DND-41 (cell line): ENCODE measurements at regions not wholly inside any gene's neighbourhood (a gene's known extent, or its start where the extent isn't known, plus 50 kb on each side); places are given as distances from the start of the nearest gene placed in this dataset.
"Not testable (repeated sequence)": the region's sequence is repeated elsewhere in the genome, so short reads cannot be mapped to it uniquely, and the experiment has no call there.

Source experiments
- ATAC-seq: fragments of 200-7000 bp; cut with Tn5 transposase; 3 replicates; pipeline ENCODE4 v1.9.1; 2021; ENCODE audit warnings: low read depth; ENCODE audit not compliant: insufficient read depth
- DNase-seq: peaks from one replicate; pipeline ENCODE4 v3.0.0-alpha.2; 2020
- H2AFZ ChIP-seq: 2 replicates; pipeline ENCODE4 v1.6.0; 2012; ENCODE audit warnings: low read depth, low read length
- H3K27ac ChIP-seq: 2 replicates; pipeline ENCODE4 v1.5.1; 2012; ENCODE audit warnings: low read length, inconsistent platforms
- H3K27me3 ChIP-seq: fragments of 200-600 bp; sonication (generic); 2 replicates; pipeline ENCODE4 v1.6.0; 2012; ENCODE audit warnings: low read length, mild to moderate bottlenecking, inconsistent platforms; ENCODE audit not compliant: insufficient read depth, poor library complexity
- H3K36me3 ChIP-seq: 2 replicates; pipeline ENCODE4 v1.5.1; 2012; ENCODE audit warnings: low read length, inconsistent platforms; ENCODE audit not compliant: insufficient read depth
- H3K4me1 ChIP-seq: 2 replicates; pipeline ENCODE4 v1.5.1; 2012; ENCODE audit warnings: mild to moderate bottlenecking, low read length; ENCODE audit not compliant: insufficient read depth
- H3K4me2 ChIP-seq: 2 replicates; pipeline ENCODE4 v1.6.0; 2012; ENCODE audit warnings: mild to moderate bottlenecking, moderate library complexity, low read length, inconsistent platforms; ENCODE audit not compliant: insufficient read depth
- H3K4me3 ChIP-seq, 2 experiments: fragments of 200-600 bp in 1 of 2; shearing (Covaris generic) in 1 of 2; 2 replicates each; pipeline ENCODE4 v1.5.1; 2012 to 2016; ENCODE audit warnings: inconsistent platforms in 2 of 2, low read length in 2 of 2, mild to moderate bottlenecking in 2 of 2, low read depth in 1 of 2, moderate library complexity in 1 of 2
- H3K79me2 ChIP-seq: 2 replicates; pipeline ENCODE4 v1.6.0; 2012; ENCODE audit warnings: low read length, inconsistent platforms; ENCODE audit not compliant: insufficient read depth
- H3K9ac ChIP-seq: 2 replicates; pipeline ENCODE4 v1.6.0; 2012; ENCODE audit warnings: low read depth, mild to moderate bottlenecking, inconsistent platforms, low read length, moderate library complexity
- H3K9me3 ChIP-seq: 2 replicates; pipeline ENCODE4 v1.5.1; 2012; ENCODE audit warnings: low read length, moderate library complexity, mild to moderate bottlenecking, inconsistent platforms; ENCODE audit not compliant: insufficient read depth, severe bottlenecking
- H4K20me1 ChIP-seq: 2 replicates; pipeline ENCODE4 v1.6.0; 2012; ENCODE audit warnings: low read length; ENCODE audit not compliant: insufficient read depth
- EZH2 ChIP-seq: IDR thresholded peaks from 3 replicates; pipeline ENCODE4 v1.6.1; 2012; ENCODE audit warnings: borderline replicate concordance, low read depth, mild to moderate bottlenecking, moderate library complexity, low read length, inconsistent platforms; ENCODE audit not compliant: severe bottlenecking
- TF ChIP-seq, protein P1 (sequence below): IDR thresholded peaks from 2 replicates; pipeline ENCODE4 v1.5.1; 2012; ENCODE audit warnings: borderline replicate concordance, low read length, moderate library complexity, mild to moderate bottlenecking; ENCODE audit not compliant: poor library complexity, severe bottlenecking; ENCODE audit errors: extremely low read depth

DNA sequence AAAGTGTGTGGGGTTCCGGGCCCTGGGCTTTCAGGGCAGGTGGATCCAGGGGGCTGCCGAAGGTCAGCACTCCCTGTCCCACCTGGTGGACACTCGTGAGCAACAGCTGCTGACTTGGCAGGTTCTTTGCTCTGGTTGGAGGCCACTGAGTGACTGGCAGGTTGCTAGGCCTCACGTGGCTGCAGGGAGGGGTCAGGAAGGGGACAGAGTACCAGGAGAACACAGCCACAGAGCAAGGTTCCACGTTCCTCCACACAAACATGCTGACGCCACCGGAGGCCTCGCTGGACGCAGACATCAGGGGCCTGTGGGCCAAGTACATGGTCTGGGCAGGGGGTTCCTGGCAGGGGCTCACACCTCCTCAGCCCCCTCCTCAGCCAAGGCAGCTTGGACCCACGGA, 152.0 kb upstream of the CDK13 start:
- not testable (repeated sequence) for H3K4me1 ChIP-seq, H3K4me2 ChIP-seq, H3K9me3 ChIP-seq, ATAC-seq, H3K9ac ChIP-seq, H3K27ac ChIP-seq, H3K27me3 ChIP-seq, H4K20me1 ChIP-seq, H3K79me2 ChIP-seq, DNase-seq, H3K4me3 ChIP-seq, H2AFZ ChIP-seq, H3K36me3 ChIP-seq

DNA sequence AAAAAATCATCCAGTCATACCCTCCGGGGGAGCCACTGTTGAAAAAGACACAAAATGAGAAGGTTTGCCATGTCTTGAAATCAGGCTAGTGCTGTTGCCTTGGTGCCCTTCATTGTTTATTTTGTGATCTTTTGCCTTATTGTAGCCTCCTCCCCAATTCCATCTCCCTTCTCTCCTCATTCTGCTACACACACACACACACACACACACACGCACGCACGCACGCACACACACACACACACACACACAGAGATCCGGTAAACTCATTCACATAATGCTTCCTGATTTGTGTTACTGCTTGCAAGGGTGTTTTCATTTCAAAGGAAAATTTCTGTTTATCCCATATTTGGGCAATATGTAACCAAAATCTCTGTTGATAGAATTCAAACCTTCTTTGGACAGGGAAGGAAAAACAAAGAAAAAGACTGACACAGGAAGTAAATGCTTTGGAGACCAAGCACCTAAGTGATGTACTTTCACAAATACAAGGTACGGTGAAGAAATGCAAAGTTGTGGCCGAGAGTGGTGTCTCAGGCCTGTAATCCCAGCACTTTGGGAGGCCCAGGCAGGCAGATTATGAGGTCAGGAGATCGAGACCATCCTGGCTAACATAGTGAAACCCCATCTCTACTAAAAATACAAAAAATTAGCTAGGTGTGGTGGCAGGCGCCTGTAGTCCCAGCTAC, 141.1 kb upstream of the CDK13 start:
- Histone ChIP-seq H3K4me1 (no peaks in the 10 kb centered on the region), H3K27ac (no peak overlapping the region), H3K9ac (no peak overlapping the region), H4K20me1 (no peaks in the 10 kb centered on the region), H3K9me3 (no peaks in the 10 kb centered on the region), H3K79me2 (no peaks in the 10 kb centered on the region), H3K36me3 (no peaks in the 10 kb centered on the region), H2AFZ (no peak overlapping the region), H3K4me3 (no peak overlapping the region), H3K27me3 (no peaks in the 10 kb centered on the region), H3K4me2 (no peak overlapping the region)
- DNase-seq = no peak
- ATAC-seq = no peak
- TF ChIP-seq EZH2 = no peak
- TF ChIP-seq, protein P1, sequence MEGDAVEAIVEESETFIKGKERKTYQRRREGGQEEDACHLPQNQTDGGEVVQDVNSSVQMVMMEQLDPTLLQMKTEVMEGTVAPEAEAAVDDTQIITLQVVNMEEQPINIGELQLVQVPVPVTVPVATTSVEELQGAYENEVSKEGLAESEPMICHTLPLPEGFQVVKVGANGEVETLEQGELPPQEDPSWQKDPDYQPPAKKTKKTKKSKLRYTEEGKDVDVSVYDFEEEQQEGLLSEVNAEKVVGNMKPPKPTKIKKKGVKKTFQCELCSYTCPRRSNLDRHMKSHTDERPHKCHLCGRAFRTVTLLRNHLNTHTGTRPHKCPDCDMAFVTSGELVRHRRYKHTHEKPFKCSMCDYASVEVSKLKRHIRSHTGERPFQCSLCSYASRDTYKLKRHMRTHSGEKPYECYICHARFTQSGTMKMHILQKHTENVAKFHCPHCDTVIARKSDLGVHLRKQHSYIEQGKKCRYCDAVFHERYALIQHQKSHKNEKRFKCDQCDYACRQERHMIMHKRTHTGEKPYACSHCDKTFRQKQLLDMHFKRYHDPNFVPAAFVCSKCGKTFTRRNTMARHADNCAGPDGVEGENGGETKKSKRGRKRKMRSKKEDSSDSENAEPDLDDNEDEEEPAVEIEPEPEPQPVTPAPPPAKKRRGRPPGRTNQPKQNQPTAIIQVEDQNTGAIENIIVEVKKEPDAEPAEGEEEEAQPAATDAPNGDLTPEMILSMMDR = no peak

DNA sequence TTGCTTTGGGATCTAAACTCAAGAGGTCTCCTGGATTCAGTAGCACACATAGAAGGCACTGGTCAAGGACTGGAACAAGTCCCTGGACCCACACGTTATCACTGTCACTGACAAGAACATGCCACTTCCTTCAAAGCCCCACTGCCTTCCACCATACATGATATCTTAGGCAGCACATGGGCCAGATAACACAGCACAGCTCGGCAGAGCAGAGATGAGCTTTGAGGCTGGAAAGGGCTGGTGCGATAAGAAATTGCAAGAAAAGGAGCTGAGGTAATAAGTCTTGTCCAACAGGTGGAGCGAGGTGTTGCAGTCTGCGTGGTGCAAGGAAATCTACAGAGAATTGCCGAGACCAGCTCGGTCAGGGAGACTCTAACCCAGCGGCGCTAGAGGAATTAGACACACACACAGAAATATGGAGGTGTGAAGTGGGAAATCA, 139.8 kb upstream of the CDK13 start:
- Histone ChIP-seq H3K79me2 (no peaks in the 10 kb centered on the region), H3K4me2 (no peak overlapping the region), H3K27me3 (peaks cover 9% of the 10 kb centered on the region), H3K4me3 (no peak overlapping the region), H3K9me3 (no peaks in the 10 kb centered on the region), H3K4me1 (no peaks in the 10 kb centered on the region), H3K36me3 (no peaks in the 10 kb centered on the region), H2AFZ (no peak overlapping the region), H3K9ac (no peak overlapping the region), H3K27ac (no peak overlapping the region), H4K20me1 (no peaks in the 10 kb centered on the region)
- TF ChIP-seq EZH2 = no peak
- TF ChIP-seq, protein P1 = no peak
- DNase-seq = no peak
- no peak for ATAC-seq

DNA sequence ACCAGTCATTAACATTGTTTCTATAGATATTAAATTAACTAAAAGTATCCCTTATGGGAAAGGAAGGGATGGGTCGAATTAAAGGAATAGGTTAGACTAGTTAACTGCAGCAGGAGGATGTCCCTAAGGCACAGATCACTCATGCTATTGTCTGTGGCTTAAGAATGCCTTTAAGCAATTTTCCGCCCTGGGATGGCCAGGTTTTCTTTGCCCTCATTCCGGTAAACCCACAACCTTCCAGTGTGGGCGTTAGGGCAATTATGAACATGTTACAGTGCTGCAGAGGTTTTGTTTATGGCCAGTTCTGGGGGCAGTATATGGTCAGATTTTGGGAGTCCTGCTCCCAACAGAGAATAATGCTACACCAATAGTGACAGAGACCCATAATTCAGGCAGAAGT, 139.3 kb upstream of the CDK13 start:
- Histone ChIP-seq H3K4me2 (no peak overlapping the region), H3K36me3 (no peaks in the 10 kb centered on the region), H3K27me3 (peaks cover 14% of the 10 kb centered on the region), H3K27ac (no peak overlapping the region), H3K9me3 (no peaks in the 10 kb centered on the region), H4K20me1 (no peaks in the 10 kb centered on the region), H2AFZ (no peak overlapping the region), H3K9ac (no peak overlapping the region), H3K4me3 (no peak overlapping the region), H3K79me2 (no peaks in the 10 kb centered on the region), H3K4me1 (no peaks in the 10 kb centered on the region)
- DNase-seq (no peak), ATAC-seq (no peak)
- no peak for TF ChIP-seq EZH2
- TF ChIP-seq, protein P1 = no peak
